GM18502 (cell line): ENCODE measurements at regions not wholly inside any gene's neighbourhood (a gene's known extent, or its start where the extent isn't known, plus 50 kb on each side); places are given as distances from the start of the nearest gene placed in this dataset.

Source experiments
- ATAC-seq: cut with Tn5 transposase; IDR thresholded peaks from one replicate; pipeline ENCODE4 v1.9.1; 2021; ENCODE audit warnings: mild to moderate bottlenecking; ENCODE audit not compliant: unreplicated experiment, poor library complexity

- ATAC-seq = no peak
Measured at GRCh38 chr3:94928921-94929320, 866.1 kb downstream of the NSUN3 start.

DNA sequence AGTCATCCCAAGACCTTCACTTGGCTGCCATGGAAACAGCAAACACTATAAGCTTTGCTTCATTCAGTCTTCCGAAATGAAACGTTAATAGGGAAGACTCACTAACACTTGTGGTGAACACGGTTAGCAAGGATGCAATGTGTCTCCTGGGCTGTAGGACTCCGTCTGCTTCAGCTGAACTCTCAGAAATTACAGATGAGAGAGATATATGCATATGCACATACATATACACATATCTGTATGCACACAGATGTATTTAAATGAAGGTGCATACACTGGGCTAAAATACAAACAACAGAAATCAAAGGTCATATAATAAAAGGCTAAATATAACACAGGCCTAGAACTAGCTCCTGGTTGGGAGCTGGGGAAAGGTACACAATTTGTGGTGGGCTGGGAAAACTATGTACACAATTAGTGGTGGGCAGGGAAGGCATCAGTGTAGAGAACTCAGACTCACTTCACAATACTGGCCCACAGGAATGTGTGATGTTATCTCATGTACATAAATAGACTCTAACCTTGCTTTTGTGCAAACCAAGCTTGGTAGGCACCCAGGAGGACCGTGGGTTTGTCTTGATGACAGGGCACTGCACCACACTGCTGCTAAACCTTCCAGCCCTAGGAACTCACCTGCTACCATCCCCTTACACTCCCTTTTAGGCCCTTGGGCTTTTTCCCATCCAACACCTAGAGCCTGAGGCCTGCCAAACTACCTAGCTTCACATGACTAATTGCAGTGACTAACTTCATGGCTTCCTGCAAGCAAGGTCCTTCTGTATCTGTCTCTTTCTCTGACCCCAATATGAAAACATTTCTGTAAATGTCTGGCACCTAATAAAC, 873.1 kb downstream of the NSUN3 start:
- ATAC-seq = no peak

- no peak for ATAC-seq
Measured at GRCh38 chr3:94937980-94938379, 875.1 kb downstream of the NSUN3 start.

GRCh38 chr3:94946683-94947082, 883.8 kb downstream of the NSUN3 start:
- ATAC-seq = no peak

DNA sequence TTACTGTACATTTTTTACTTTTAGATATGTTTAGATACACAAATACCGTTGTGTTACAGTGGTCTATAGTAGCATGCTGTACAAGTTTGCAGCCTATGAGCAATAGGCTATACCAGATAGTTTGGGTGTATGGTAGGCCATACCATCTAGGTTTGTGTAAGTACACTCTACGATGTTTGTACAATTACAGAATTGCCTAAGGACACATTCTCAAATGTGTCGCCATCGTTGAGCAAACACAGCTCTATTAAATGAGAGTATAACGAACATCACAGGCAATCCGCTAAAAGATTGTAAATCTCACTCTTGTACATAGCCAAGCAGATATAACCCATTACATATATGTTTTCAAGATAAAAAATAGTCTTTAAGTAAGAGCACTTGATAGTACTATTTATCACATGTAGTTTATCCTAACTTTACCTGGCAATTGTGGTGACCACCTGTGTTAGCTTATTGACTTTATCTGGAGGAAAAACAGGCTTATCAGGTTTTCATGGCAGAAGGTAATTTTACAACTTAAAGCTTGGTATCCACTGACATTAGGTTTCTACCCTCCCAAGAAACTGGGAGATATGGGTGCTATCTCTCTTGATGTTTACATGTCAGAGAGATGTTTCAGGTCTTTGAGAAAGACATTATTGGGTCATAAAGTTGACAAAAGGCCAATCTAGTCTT, 898.7 kb downstream of the NSUN3 start:
- no peak for ATAC-seq

GRCh38 chr3:94965867-94966475, 903.1 kb downstream of the NSUN3 start:
- no peak for ATAC-seq

- ATAC-seq = no peak
Measured at GRCh38 chr3:94967196-94967595, 904.3 kb downstream of the NSUN3 start.

GRCh38 chr3:94968519-94968918, 905.7 kb downstream of the NSUN3 start:
- no peak for ATAC-seq

DNA sequence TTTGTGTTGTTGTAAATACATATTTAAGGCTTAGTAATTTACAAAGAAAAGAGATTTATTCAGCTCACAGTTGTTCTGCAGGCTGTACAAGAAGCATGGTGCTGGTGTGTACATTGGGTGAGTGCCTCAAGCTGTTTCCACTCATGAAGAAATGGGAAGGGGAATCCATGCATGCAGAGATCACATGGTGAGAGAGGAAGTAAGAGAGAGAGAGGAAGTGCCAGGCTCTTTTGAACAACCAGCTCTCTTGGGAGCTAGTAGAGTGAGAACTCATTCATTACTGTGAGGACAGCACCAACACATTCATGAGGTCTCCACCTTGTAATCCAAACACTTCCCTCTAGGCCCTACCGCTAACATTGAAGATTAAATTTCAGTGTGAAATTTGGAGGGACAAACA, 909.2 kb downstream of the NSUN3 start:
- ATAC-seq = no peak

DNA sequence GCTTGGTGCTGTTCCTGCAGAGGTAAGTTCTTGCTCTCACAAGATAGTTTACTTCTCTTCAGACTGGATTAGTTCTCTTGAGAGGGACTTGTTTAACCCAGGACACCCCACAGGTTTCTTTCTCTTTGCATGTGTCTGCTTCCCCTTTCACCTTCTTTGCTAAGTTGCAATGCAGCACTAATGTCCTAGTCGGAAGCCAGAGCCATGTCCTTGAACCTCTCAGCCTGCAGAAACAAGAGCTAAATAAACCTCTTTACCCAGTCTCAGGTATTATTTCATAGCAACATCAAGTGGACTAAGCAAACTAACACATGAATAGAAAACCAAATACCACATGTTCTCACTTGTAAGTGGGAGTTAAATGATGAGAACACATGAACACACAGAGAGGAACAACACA, 915.2 kb downstream of the NSUN3 start:
- ATAC-seq = no peak

DNA sequence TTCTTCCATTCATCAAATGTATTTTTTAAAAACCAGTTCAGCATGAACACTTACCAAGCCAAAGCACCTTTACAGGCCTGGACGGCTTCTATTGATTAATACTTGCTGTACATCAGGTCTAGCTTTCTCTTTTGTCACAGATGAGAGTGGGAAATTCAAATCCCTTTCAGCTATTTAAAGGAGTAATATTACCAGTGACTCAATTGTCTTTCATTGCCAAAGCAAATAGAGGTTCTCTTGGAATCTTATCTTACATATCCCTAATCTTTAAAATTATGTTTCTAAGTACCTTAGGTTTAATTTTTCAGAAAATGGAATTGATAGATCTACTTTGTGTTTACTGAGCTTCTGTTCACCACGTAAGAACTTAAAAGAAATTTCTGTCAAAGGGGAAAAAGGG, 922.9 kb downstream of the NSUN3 start:
- no peak for ATAC-seq

- ATAC-seq = no peak
Measured at GRCh38 chr3:94990952-94991705, 928.3 kb downstream of the NSUN3 start.

DNA sequence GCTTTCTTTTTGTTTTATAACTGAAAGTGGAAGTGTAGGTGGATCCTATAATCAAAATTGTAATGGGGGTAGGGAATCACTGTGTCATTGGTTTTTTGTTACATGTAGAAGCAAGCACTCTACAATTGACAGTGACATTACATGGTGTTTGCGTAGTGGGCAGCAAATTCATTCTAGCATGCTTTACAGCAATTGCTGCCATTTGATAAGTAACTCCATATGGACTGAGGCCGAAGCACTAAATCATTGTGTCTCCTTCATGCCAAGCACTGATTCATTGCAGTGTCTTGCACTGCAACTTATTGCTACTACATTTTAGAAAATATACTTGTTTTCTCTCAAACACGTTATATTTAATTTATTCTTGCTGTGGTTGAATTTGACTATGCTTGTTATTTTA, 933.9 kb downstream of the NSUN3 start:
- no peak for ATAC-seq

- no peak for ATAC-seq
Measured at GRCh38 chr3:95002438-95003046, 939.7 kb downstream of the NSUN3 start.

GRCh38 chr3:95028688-95029087, 965.8 kb downstream of the NSUN3 start:
- ATAC-seq = no peak

DNA sequence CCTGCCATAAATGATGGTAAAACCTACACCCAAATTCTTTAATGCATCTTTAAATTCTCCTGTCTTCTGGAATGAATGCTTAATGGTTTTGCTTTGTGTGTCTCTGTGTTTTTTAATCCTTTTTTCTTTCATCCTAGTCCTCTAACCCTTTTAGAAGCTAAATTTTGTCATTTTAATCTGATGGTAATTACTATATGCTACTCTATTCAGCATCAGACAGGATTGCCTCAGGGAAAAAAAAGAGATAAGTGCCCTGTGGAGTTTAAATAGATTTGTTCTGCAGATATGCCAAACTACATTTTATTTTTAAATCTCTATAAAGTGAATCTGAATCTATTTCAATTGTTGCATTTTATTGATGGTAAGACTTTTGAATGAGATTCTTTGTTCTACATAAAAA, 966.8 kb downstream of the NSUN3 start:
- no peak for ATAC-seq

DNA sequence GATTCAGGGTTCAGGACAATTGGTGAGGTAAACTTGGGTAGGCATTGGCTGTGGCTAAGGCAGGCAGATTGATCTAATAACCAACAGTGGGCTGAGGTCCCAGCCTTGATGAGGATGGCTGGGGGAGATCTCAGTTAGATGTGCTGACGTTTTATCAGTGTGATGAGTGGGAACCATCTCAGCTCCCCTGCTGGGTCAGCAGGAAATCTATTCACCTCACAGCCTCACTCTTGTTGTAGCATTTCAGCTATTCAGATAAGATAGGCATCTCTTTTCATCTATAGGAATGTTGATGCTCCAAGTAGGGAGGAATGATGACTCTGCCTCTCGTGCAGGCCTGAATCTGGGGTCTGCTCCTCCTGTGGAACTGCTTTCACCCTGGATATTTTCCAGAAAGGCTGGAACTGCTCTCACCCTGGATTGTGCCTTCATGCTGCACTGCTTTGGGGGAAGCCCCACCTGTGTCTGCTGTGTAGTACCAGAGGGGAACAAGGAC, 973.7 kb downstream of the NSUN3 start:
- no peak for ATAC-seq

DNA sequence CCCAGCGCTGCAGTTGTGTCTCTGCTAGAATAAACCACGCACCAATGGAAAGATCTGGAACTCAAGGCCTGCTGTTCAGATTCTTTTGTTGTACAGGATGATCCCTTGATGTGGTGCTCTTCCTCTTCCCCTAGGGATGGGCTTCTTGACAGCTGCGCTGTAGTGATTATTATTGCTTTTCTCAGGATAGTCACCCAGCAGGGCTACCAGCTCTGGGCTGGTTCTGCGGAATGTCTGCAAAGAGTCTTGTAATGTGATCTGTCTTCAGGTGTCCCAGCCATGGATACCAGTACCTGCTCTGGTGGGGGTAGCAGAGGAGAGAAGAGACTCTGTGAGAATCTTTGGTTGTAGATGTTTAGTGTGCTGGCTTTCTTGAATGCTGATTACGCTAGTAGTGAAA, 974.2 kb downstream of the NSUN3 start:
- no peak for ATAC-seq

- ATAC-seq = no peak
Measured at GRCh38 chr3:95037927-95038326, 975.1 kb downstream of the NSUN3 start.

GRCh38 chr3:95044101-95044500, 981.2 kb downstream of the NSUN3 start:
- ATAC-seq = no peak
